Activated T-cell treated with anti-CD3 and anti-CD28 coated beads for 4 hours (primary cell): ENCODE measurements at regions not wholly inside any gene's neighbourhood (a gene's known extent, or its start where the extent isn't known, plus 50 kb on each side); places are given as distances from the start of the nearest gene placed in this dataset.

ENCODE experiments used
- DNase-seq: peaks from one replicate; pipeline ENCODE4 v3.0.0-alpha.2; 2020

- DNase-seq = no peak
Observed at GRCh38 chr15:96756656-96757055, 426.2 kb downstream of the NR2F2 start.

- no peak for DNase-seq
Observed at GRCh38 chr15:96762566-96762965, 432.1 kb downstream of the NR2F2 start.

GRCh38 chr15:96764501-96764900 is 434.0 kb downstream of the NR2F2 start:
- DNase-seq = no peak

- DNase-seq = no peak
Observed at GRCh38 chr15:96764946-96765345, 434.4 kb downstream of the NR2F2 start.

DNA sequence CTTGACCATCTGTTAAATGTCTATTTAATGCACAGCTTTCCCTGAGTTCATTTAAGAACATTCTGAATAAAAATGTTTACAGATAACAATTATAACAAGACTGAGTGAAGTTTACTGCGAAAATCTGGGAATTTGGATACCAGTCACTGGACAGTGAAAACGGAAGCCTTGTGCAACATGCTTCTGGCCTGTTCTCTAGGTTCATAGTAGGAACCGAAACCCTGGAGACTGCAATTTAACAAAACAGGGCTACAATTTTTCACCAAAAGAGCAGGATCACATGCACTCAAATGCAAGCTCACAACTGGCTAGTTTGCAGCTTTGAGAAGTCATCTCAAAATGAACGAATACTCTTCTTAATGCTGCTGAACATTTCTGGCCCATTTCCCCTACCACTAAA is 435.9 kb downstream of the NR2F2 start:
- DNase-seq = no peak

DNA sequence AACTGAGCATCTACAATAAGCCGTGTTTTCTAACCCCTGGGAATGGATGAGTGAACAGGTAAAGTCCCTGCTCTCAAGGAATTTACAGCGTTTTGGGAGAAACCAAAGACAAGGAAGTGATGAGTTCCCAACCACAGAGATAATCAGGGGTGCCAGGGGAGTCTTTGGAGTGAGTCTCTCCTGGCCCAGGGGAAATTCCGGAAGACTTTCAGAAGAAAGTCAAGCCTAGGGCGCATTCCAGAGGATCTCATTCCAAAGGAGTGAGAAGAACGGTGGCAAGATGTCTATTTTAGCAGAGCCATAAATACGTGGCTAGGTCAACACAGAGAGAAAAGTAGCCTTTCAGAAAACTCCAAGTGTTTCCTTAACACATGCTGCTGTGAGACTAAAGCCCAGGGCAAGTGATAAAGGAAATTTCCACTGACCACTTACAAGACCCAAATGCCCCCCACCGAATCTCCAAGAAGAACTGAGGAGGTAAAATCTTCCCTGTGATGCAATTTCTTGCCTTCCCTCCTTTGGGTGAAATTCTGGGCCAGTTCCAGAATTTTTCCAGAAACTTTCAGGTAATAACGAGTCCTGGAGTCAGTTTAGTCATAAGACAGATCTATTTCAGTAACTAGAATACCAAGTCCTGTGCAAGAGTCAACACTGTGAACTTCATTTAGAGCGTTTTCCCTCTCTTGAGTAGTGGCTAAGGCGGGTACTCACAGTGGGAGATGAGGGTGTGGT is 437.4 kb downstream of the NR2F2 start:
- DNase-seq = no peak

DNA sequence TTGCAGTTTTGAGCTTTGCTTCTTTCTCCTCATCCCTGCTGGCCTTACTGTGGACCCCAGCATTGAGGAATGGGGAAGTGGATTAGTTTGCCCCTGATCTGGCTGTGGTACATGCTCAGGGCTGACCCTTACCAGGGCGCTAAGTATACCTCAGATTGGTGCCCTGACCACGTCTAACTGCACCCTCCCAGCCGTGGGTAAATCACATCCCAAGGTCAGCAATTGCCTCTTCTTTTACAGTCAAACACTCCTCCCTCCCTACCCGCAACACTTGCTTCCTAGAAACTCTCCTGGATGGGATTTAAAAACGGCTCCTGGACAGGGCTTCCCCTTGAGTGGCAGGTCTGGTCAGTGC is 437.9 kb downstream of the NR2F2 start:
- no peak for DNase-seq

DNA sequence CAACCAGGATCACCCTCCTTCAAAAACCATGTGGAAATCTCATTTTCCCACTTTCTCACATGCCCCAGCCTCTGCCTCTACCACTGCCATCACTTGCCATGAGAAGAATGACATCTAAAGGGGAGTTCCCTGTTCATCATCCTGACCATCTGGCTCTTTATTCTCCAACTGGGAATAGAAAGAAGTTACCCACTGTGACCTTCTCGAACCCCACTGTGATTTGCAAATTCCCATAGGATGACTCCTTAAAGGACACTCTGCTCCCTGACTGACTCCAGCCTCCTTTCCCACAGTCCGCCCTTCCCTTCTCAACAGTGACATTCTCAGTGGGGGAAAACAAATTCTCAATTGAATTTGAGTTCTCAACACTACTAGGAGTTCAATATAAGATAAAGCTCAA is 440.5 kb downstream of the NR2F2 start:
- no peak for DNase-seq

DNA sequence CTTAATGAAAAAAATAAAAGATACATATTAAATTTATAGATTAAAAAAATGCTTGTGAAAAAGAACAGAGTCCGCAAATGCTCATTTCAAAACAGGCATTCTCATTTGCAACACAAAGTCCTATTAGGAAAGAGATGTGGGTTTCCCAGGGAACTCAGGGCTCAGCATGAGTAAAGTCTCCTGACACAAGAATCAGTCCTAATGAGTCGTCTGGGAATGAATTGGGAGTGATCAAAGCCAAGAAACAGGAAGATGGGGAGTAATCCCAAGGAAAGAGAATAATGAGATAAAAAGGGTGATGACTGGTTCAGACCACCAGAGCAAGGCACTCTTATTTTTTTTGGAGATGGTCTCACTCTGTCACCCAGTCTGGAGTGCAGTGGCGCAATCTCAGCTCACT is 443.7 kb downstream of the NR2F2 start:
- no peak for DNase-seq

DNA sequence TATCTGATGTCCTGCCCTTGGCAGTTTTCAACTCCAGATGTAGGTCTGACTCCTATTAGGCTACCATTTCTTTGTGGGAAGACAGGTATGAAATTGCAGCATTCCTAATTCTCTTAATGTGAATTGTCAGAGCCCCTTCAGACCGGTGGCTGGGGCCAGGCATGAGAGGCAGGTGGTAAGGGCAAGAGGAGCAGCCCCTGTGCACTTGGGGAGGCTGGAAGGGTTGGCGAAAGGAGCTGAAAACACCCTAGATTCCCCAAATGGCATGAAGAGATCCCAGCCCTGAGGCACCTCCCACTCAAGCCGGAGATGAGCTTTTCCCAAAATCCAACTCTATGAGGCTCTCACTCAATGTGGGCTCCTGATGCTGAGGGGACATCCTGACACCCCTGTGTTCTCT is 453.2 kb downstream of the NR2F2 start:
- no peak for DNase-seq

DNA sequence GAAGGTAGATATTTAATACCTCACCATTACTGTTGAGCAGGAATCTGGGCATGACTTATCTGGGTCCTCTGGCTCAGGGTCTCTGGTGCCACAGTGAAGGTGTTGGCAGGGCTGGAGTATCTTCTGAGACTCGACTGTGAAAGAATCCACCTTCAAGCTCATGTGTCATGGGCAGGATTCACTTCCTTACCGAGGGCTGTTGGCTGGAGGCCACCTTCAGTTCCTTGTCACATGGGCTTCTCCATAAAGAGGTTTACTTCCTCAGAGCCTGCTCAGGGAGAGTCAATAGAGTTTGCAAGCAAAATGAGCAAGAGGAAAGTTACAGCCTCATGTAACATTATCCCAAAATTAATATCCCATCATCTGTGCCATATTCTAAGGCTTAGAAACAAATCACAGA is 459.5 kb downstream of the NR2F2 start:
- no peak for DNase-seq

DNA sequence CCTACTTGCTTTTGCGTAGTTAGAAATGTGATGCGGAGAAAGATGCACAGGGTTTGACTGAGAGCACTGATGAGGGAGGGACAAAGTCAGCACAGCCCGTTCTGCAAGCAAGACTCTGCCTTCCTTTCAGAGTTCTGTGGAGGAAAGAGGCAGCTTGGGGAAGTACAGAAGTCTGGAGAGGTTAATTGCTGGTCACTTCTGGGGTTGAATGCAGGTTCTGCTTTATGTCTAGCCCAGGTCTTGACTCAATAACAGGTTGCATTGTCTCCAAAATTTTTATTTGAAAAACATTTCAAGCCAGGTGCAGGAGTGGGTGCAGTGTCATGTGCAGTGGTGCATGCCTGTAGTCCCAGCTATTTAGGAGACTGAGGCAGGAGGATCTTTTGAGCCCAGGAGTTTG is 461.7 kb downstream of the NR2F2 start:
- no peak for DNase-seq

GRCh38 chr15:96796841-96797240 is 466.3 kb downstream of the NR2F2 start:
- no peak for DNase-seq

- no peak for DNase-seq
Observed at GRCh38 chr15:96801576-96802150, 471.2 kb downstream of the NR2F2 start.

DNA sequence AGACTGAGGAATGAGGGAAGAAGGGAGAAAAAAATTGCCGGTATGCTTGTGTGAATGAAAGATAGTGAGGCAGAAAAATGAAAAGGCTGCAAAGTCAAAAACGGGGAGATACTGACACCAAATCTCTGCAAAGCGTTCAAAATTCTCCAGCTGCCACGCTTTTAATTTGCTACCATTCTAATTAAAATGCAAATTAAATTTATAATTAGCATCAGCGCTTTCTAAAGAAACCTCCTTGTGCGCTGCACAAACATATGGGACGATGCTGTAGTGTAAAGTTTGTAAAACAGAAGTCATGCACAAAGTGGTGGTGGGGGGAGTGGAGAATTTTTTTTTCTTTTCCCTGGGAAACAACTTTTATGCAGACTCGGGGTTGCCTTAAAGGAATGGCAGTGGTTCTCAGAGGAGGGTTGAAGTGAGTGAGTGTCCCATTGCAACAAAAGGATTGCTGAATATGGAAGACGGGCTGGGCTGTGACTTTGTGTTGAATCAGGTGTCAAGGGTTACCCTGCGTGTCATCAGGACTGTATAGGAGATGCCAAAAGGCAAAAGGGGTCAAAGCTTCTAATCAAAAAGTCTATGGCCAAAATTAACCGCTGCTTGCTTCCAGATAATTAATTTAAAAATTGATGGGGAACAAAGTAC is 472.2 kb downstream of the NR2F2 start:
- no peak for DNase-seq

GRCh38 chr15:96804754-96805153 is 474.3 kb downstream of the NR2F2 start:
- no peak for DNase-seq

GRCh38 chr15:96807361-96807760 is 476.9 kb downstream of the NR2F2 start:
- no peak for DNase-seq

DNA sequence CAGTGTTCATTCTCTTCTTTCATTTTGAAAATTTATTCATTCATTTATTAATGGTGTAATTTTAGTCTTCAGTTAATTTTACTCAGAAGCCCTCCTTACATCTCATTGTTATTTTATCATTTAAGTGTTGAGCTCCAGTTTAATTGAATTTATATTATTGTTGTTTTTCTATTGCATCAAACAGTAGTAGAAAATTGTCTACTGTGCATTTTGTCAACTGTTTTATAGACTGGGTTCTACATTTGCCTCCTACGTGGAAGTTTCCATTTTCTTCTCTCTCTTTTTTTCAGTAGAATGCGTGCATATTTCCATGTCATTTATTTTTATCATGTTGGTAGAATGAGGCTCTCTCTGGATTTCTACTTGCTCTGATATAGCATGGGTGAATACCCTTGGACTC is 487.4 kb downstream of the NR2F2 start:
- no peak for DNase-seq

DNA sequence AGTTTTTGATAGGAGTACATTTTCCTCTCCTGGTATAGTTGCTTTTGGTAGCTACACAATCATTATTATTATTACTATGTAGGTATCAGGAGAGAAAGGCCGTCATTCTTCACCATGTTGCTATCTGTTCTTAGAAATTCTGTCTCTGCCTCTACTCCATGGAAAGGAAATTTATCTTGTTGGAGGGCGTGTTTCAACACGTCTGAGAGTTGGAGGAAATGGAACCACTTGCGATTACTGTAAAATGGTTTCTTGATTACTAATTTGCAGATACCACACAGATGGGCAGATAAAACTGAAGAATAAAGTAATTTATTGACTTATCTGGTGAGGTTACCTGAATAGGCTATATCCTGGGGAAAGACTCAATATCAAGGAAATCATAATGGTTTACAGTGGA is 488.4 kb downstream of the NR2F2 start:
- DNase-seq = no peak

DNA sequence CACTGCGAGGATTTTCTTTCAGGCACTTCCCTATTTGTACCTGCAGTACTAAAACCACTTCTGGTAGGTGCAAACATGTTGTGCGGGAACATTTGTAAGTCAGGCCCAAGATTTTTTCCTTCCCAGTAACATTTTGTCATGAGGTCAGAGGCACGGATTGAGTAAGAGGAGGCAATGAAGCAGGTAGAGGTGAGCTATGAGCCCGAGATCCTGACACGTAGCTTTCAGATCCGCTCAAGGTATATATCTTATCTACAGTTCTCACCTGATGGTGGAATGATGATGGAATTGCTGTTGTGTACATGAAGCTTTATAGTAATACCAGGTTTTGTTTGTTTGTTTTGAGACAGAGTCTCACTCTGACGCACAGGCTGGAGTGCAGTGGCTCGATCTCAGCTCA is 497.5 kb downstream of the NR2F2 start:
- DNase-seq = no peak

GRCh38 chr15:96837241-96837970 is 506.9 kb downstream of the NR2F2 start:
- no peak for DNase-seq

- no peak for DNase-seq
Observed at GRCh38 chr15:96838081-96838480, 507.6 kb downstream of the NR2F2 start.

DNA sequence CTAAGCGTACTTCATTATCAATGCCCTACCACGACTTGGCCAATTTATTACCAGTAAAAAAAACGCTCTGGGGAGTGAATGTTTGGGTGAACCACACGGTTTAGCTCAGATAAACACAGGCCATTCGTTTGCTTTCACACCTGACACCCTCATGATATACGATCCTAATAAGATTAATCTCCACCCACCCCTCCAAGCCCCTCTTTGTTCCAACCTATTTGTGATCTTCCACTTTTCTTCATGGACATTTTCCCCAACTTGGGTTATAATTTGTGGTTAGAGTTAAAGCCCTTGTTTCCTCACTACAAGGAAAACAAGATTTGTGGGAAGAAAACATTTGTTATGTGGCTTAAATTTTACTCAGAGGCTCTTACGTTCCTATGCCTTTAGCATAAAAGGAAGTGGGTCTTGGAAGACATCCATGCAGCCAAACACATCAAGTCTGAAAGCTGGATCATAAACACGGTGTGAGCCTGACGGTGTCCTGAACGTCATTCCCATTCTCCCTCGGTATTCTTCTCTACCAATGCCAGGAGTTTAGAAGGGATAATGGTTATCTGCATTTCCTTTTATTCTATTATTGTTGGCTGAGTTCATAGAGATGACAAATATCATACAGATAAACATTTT is 518.9 kb downstream of the NR2F2 start:
- no peak for DNase-seq

GRCh38 chr15:96851613-96852012 is 521.1 kb downstream of the NR2F2 start:
- no peak for DNase-seq
